H7 (cell line): ENCODE measurements at regions not wholly inside any gene's neighbourhood (a gene's known extent, or its start where the extent isn't known, plus 50 kb on each side); places are given as distances from the start of the nearest gene placed in this dataset.
"Not testable (repeated sequence)": the region's sequence is repeated elsewhere in the genome, so short reads cannot be mapped to it uniquely, and the experiment has no call there.

ENCODE experiments used
- DNase-seq: peaks from one replicate; pipeline ENCODE4 v3.0.0; 2012
- H3K27me3 ChIP-seq: 2 replicates; pipeline ENCODE4 v1.6.0; 2011; ENCODE audit warnings: mild to moderate bottlenecking, low read length; ENCODE audit not compliant: control insufficient read depth, insufficient read depth
- H3K36me3 ChIP-seq: replicated peaks from 2 replicates; pipeline ENCODE4 v1.5.1; 2011; ENCODE audit warnings: low read length; ENCODE audit not compliant: control insufficient read depth, insufficient read depth
- H3K4me3 ChIP-seq: 2 replicates; pipeline ENCODE4 v1.5.1; 2011; ENCODE audit warnings: low read depth, mild to moderate bottlenecking, control low read depth, low read length, moderate library complexity; ENCODE audit not compliant: insufficient read depth

GRCh38 chr2:111505267-111505666 is 378.7 kb downstream of the ANAPC1 start:
- H3K4me3 ChIP-seq, DNase-seq, H3K27me3 ChIP-seq, H3K36me3 ChIP-seq: not testable (repeated sequence)

GRCh38 chr2:111506936-111507335 is 377.1 kb downstream of the ANAPC1 start:
- not testable (repeated sequence) for H3K36me3 ChIP-seq, DNase-seq, H3K27me3 ChIP-seq, H3K4me3 ChIP-seq

GRCh38 chr2:111509225-111509869 is 374.6 kb downstream of the ANAPC1 start:
- H3K27me3 ChIP-seq, H3K4me3 ChIP-seq, H3K36me3 ChIP-seq, DNase-seq: not testable (repeated sequence)

- not testable (repeated sequence) for DNase-seq, H3K36me3 ChIP-seq, H3K4me3 ChIP-seq, H3K27me3 ChIP-seq
Measured at GRCh38 chr2:111510384-111510783, 373.6 kb downstream of the ANAPC1 start.

- DNase-seq: not testable (repeated sequence)
Measured at GRCh38 chr2:111511062-111511461, 372.9 kb downstream of the ANAPC1 start.

GRCh38 chr2:111512378-111512777 is 371.6 kb downstream of the ANAPC1 start:
- DNase-seq, H3K4me3 ChIP-seq, H3K27me3 ChIP-seq, H3K36me3 ChIP-seq: not testable (repeated sequence)

More at GRCh38 chr2:111511062-111511461, 372.9 kb downstream of the ANAPC1 start:
- not testable (repeated sequence) for H3K4me3 ChIP-seq, H3K36me3 ChIP-seq, H3K27me3 ChIP-seq

GRCh38 chr2:111514138-111514537 is 369.9 kb downstream of the ANAPC1 start:
- DNase-seq, H3K27me3 ChIP-seq, H3K4me3 ChIP-seq, H3K36me3 ChIP-seq: not testable (repeated sequence)

- not testable (repeated sequence) for DNase-seq, H3K4me3 ChIP-seq, H3K27me3 ChIP-seq, H3K36me3 ChIP-seq
Measured at GRCh38 chr2:111517050-111517720, 366.8 kb downstream of the ANAPC1 start.

- not testable (repeated sequence) for DNase-seq, H3K27me3 ChIP-seq, H3K4me3 ChIP-seq, H3K36me3 ChIP-seq
Measured at GRCh38 chr2:111517721-111518053, 366.3 kb downstream of the ANAPC1 start.

GRCh38 chr2:111519071-111519470 is 364.9 kb downstream of the ANAPC1 start:
- H3K4me3 ChIP-seq: no peak overlapping the region
- H3K27me3 ChIP-seq: no peaks in the 10 kb centered on the region; the same call in 1 of the 2 replicates
- no peak for DNase-seq
- H3K36me3 ChIP-seq: no peaks in the 10 kb centered on the region

GRCh38 chr2:111522231-111522768 is 361.7 kb downstream of the ANAPC1 start:
- no peak overlapping the region for H3K4me3 ChIP-seq
- no peaks in the 10 kb centered on the region; the same call in 1 of the 2 replicates for H3K27me3 ChIP-seq
- no peak for DNase-seq
- no peaks in the 10 kb centered on the region for H3K36me3 ChIP-seq

GRCh38 chr2:111523009-111523408 is 361.0 kb downstream of the ANAPC1 start:
- no peak overlapping the region for H3K4me3 ChIP-seq
- no peaks in the 10 kb centered on the region for H3K36me3 ChIP-seq
- no peaks in the 10 kb centered on the region; the same call in 1 of the 2 replicates for H3K27me3 ChIP-seq
- DNase-seq: no peak

- not testable (repeated sequence) for H3K4me3 ChIP-seq, H3K36me3 ChIP-seq, H3K27me3 ChIP-seq, DNase-seq
Measured at GRCh38 chr2:111525026-111525425, 359.0 kb downstream of the ANAPC1 start.

GRCh38 chr2:111526041-111526639 is 357.9 kb downstream of the ANAPC1 start:
- DNase-seq: not testable (repeated sequence)

More at GRCh38 chr2:111526041-111526639, 357.9 kb downstream of the ANAPC1 start:
- H3K27me3 ChIP-seq, H3K4me3 ChIP-seq, H3K36me3 ChIP-seq: not testable (repeated sequence)
